A549 (cell line): ENCODE measurements at regions not wholly inside any gene's neighbourhood (a gene's known extent, or its start where the extent isn't known, plus 50 kb on each side); places are given as distances from the start of the nearest gene placed in this dataset.
"Not testable (repeated sequence)": the region's sequence is repeated elsewhere in the genome, so short reads cannot be mapped to it uniquely, and the experiment has no call there.

Source experiments
- ATAC-seq, 2 experiments: fragments of 200-7000 bp in 1 of 2; fragments of >200 bp in 1 of 2; cut with Nextera tagmentation in 1 of 2; cut with Tn5 transposase in 1 of 2; 3 replicates each; pipeline versions ENCODE4 v1.8.0 to v1.9.1; 2018 to 2020; ENCODE audit warnings: mild to moderate bottlenecking in 1 of 2, moderate library complexity in 1 of 2
- CTCF ChIA-PET: fragments of 300-600 bp; sonication (Branson Sonifier 250); formaldehyde crosslinking; extraction: SDS; loops from one replicate; lab custom pipeline; 2021; ENCODE audit warnings: antibody characterized with exemption, inconsistent platforms; lab: Yijun Ruan, JAX
- POLR2A ChIA-PET: fragments of 350-600 bp; formaldehyde crosslinking; extraction: SDS; loops from one replicate; lab custom pipeline; 2021; ENCODE audit warnings: antibody characterized with exemption, inconsistent platforms; lab: Yijun Ruan, JAX
- DNase-seq, 2 experiments: peaks; one replicate each; pipeline versions ENCODE4 v3.0.0 to v3.0.0-alpha.2; 2011 to 2016; ENCODE audit warnings: low read depth in 1 of 2, low spot score in 1 of 2
- FAIRE-seq: peaks from 2 replicates; lab custom pipeline; 2011; peaks lifted over from hg19 to GRCh38; lab: Jason Lieb, UNC
- H3K27ac ChIP-seq, 2 experiments: fragments of >200 bp; sonication (Bioruptor Twin); formaldehyde crosslinking; 3 replicates each; pipeline ENCODE4 v1.5.1; 2016 to 2017
- H3K4me1 ChIP-seq: fragments of >200 bp; sonication (Bioruptor Twin); formaldehyde crosslinking; 3 replicates; pipeline ENCODE4 v1.6.1; 2016
- H3K4me2 ChIP-seq: fragments of >200 bp; sonication (Bioruptor Twin); formaldehyde crosslinking; 3 replicates; pipeline ENCODE4 v1.6.1; 2016
- H3K4me3 ChIP-seq: fragments of >200 bp; sonication (Bioruptor Twin); formaldehyde crosslinking; 3 replicates; pipeline ENCODE4 v1.5.1; 2016
- H3K9me3 ChIP-seq: fragments of >200 bp; sonication (Bioruptor Twin); formaldehyde crosslinking; 3 replicates; pipeline ENCODE4 v1.6.1; 2016
- ATOH8 ChIP-seq: fragments of 250-450 bp; sonication (Bioruptor Pico); IDR thresholded peaks from 2 replicates; pipeline ENCODE4 v1.5.0; 2020; ENCODE audit warnings: low read depth, mild to moderate bottlenecking, moderate library complexity
- CBX2 ChIP-seq: fragments of 200-600 bp; sonication (generic); IDR thresholded peaks from 2 replicates; pipeline ENCODE4 v1.6.1; 2016; ENCODE audit warnings: low read depth, mild to moderate bottlenecking, borderline replicate concordance
- CBX8 ChIP-seq: fragments of 200-600 bp; sonication (generic); IDR thresholded peaks from 2 replicates; pipeline ENCODE4 v1.6.1; 2016
- CEBPB ChIP-seq, 2 experiments: fragments of >200 bp in 1 of 2; sonication (Bioruptor Twin) in 1 of 2; formaldehyde crosslinking in 1 of 2; IDR thresholded peaks; 2 replicates each; pipeline ENCODE4 v1.6.1; 2012 to 2016
- CHD2 ChIP-seq: fragments of 150-350 bp; IDR thresholded peaks from 2 replicates; pipeline ENCODE4 v1.6.1; 2014; ENCODE audit warnings: low read length; ENCODE audit not compliant: partially characterized antibody
- ESRRA ChIP-seq: fragments of 150-350 bp; IDR thresholded peaks from 2 replicates; pipeline ENCODE4 v1.6.1; 2014; ENCODE audit warnings: mild to moderate bottlenecking, low read length, borderline replicate concordance
- FOSB ChIP-seq: fragments of 250-450 bp; sonication (Bioruptor Pico); IDR thresholded peaks from 2 replicates; pipeline ENCODE4 v1.5.0; 2020; ENCODE audit warnings: mild to moderate bottlenecking, moderate library complexity
- GATA3 ChIP-seq: IDR thresholded peaks from 2 replicates; pipeline ENCODE4 v1.6.1; 2012; ENCODE audit warnings: borderline replicate concordance
- HEYL ChIP-seq: fragments of 250-450 bp; sonication (Bioruptor Pico); IDR thresholded peaks from 2 replicates; pipeline ENCODE4 v1.8.0; 2021; ENCODE audit warnings: mild to moderate bottlenecking, moderate library complexity
- HOXA7 ChIP-seq: fragments of 250-450 bp; sonication (Bioruptor Pico); IDR thresholded peaks from 2 replicates; pipeline ENCODE4 v1.5.0; 2020; ENCODE audit warnings: mild to moderate bottlenecking, moderate library complexity
- JUN ChIP-seq, 2 experiments: fragments of >200 bp; sonication (Bioruptor Twin); formaldehyde crosslinking; IDR thresholded peaks; 2 replicates in 1 of 2; 3 replicates in 1 of 2; pipeline ENCODE4 v1.6.1; 2016 to 2017
- MAFK ChIP-seq: fragments of 450-650 bp; IDR thresholded peaks from 2 replicates; pipeline ENCODE4 v1.6.1; 2014; ENCODE audit not compliant: partially characterized antibody
- MAX ChIP-seq: IDR thresholded peaks from 2 replicates; pipeline ENCODE4 v1.6.1; 2012
- NPAS2 ChIP-seq: fragments of 250-450 bp; sonication (Bioruptor Pico); IDR thresholded peaks from 2 replicates; pipeline ENCODE4 v1.8.0; 2022; ENCODE audit warnings: mild to moderate bottlenecking, moderate library complexity, borderline replicate concordance
- PBX3 ChIP-seq: IDR thresholded peaks from 2 replicates; pipeline ENCODE4 v1.6.1; 2012
- PHF8 ChIP-seq: fragments of 200-600 bp; sonication (generic); IDR thresholded peaks from 2 replicates; pipeline ENCODE4 v1.6.1; 2016; ENCODE audit warnings: low read depth, mild to moderate bottlenecking, antibody characterized with exemption, moderate library complexity, borderline replicate concordance
- POLR2A ChIP-seq: IDR thresholded peaks from 2 replicates; pipeline ENCODE4 v1.6.1; 2012; ENCODE audit warnings: mild to moderate bottlenecking, low read length
- RAD21 ChIP-seq, 2 experiments: fragments of >200 bp in 1 of 2; sonication (Bioruptor Twin) in 1 of 2; formaldehyde crosslinking in 1 of 2; IDR thresholded peaks in 1 of 2; conservative IDR thresholded peaks in 1 of 2; 2 replicates in 1 of 2; 3 replicates in 1 of 2; pipeline ENCODE4 v1.6.1; 2012 to 2018; ENCODE audit warnings: inconsistent platforms in 1 of 2
- RARB ChIP-seq: fragments of 250-450 bp; sonication (Bioruptor Pico); IDR thresholded peaks from 2 replicates; pipeline ENCODE4 v1.8.0; 2021; ENCODE audit warnings: mild to moderate bottlenecking, moderate library complexity
- REST ChIP-seq: fragments of 200-600 bp; sonication (generic); IDR thresholded peaks from 2 replicates; pipeline ENCODE4 v1.6.1; 2016; ENCODE audit warnings: antibody characterized with exemption, mild to moderate bottlenecking, moderate library complexity
- SMC3 ChIP-seq: fragments of >200 bp; sonication (Bioruptor Twin); formaldehyde crosslinking; IDR thresholded peaks from 3 replicates; pipeline ENCODE4 v1.6.1; 2018; ENCODE audit warnings: inconsistent platforms
- SREBF2 ChIP-seq: fragments of 450-650 bp; IDR thresholded peaks from 2 replicates; pipeline ENCODE4 v1.6.1; 2014; ENCODE audit warnings: mild to moderate bottlenecking, moderate library complexity
- TP53 ChIP-seq: fragments of 250-450 bp; sonication (Bioruptor Pico); IDR thresholded peaks from 2 replicates; pipeline ENCODE4 v1.5.0; 2021; ENCODE audit warnings: mild to moderate bottlenecking, moderate library complexity
- ZFP36 ChIP-seq: fragments of 450-650 bp; IDR thresholded peaks from 2 replicates; pipeline ENCODE4 v1.6.1; 2014; ENCODE audit warnings: borderline replicate concordance; ENCODE audit not compliant: partially characterized antibody
- ZSCAN20 ChIP-seq: fragments of 250-450 bp; sonication (Bioruptor Pico); IDR thresholded peaks from 2 replicates; pipeline ENCODE4 v1.8.0; 2022; ENCODE audit warnings: mild to moderate bottlenecking, moderate library complexity
- WGBS: methylation state at CpG from one replicate; pipeline ENCODE4 v1.1.6; 2017; ENCODE audit errors: missing lambda C conversion rate; 5-methylcytosine and 5-hydroxymethylcytosine counted together

- no peak overlapping the region for H3K4me3 ChIP-seq
- FAIRE-seq: no peak
- POLR2A ChIA-PET: no interaction called here
- WGBS: 7% methylated on average over 1 of the region's 1 CpG
- peak; percentile 22 for TF ChIP-seq MAFK
- TF ChIP-seq POLR2A: no peak
- CTCF ChIA-PET: no interaction called here
- no peak for ATAC-seq
- H3K4me2 ChIP-seq: no peak overlapping the region
- H3K9me3 ChIP-seq: no peaks in the 10 kb centered on the region
- no peaks in the 10 kb centered on the region for H3K4me1 ChIP-seq
- no peak for DNase-seq
- no peak overlapping the region for H3K27ac ChIP-seq
These were observed 67.7 kb upstream of the ROPN1 start for GRCh38 chr3:124059580-124059979.

GRCh38 chr3:124063197-124063909 lies 71.4 kb upstream of the ROPN1 start:
- ATAC-seq (no peak), DNase-seq (no peak), FAIRE-seq (no peak)
- TF ChIP-seq GATA3 (no peak), POLR2A (no peak), ATOH8 (CRISPR knock-in tag) (no peak), HEYL (no peak), SMC3 (no peak), PHF8 (no peak), TP53 (no peak), CEBPB (IDR thresholded peaks at IDR 0.05) (no peak), RARB (CRISPR knock-in tag) (no peak)
- H3K4me3 ChIP-seq: no peak overlapping the region
- POLR2A ChIA-PET: no interaction called here
- no peak overlapping the region for H3K27ac ChIP-seq
- WGBS: 25% methylated on average over 9 of the region's 9 CpGs
- H3K4me1 ChIP-seq: no peaks in the 10 kb centered on the region
- CTCF ChIA-PET: interaction anchor here (1.1 to 2.5 kb wide), 2 partner anchors 11 to 24 kb away, joined by 3 to 7 read pairs; no protein-coding TSS in a partner anchor
- H3K9me3 ChIP-seq: no peaks in the 10 kb centered on the region
- H3K4me2 ChIP-seq: no peak overlapping the region

- Histone ChIP-seq H3K4me1 (no peaks in the 10 kb centered on the region), H3K27ac (no peak overlapping the region), H3K4me2 (no peak overlapping the region), H3K9me3 (no peaks in the 10 kb centered on the region), H3K4me3 (no peak overlapping the region)
- ChIA-PET POLR2A (no interaction called here), CTCF (interaction anchor here (0.6 kb wide), 1 partner anchor 17 kb away, joined by 3 read pairs; no protein-coding TSS in a partner anchor)
- FAIRE-seq (no peak), DNase-seq (no peak), ATAC-seq (no peak)
- TF ChIP-seq JUN (IDR thresholded peaks at IDR 0.05) (no peak), CHD2 (no peak), CEBPB (IDR thresholded peaks at IDR 0.05) (no peak), FOSB (CRISPR knock-in tag) (no peak), NPAS2 (CRISPR knock-in tag) (no peak), ESRRA (no peak), GATA3 (no peak), PBX3 (no peak), REST (no peak), RAD21 (conservative IDR thresholded peaks at IDR 0.05 in 1 of 2, IDR thresholded peaks at IDR 0.05 in 1 of 2) (no peak), ZSCAN20 (CRISPR knock-in tag) (no peak), TP53 (no peak), SREBF2 (no peak), ZFP36 (no peak), CBX2 (no peak), MAX (no peak), CBX8 (no peak), HOXA7 (no peak)
- WGBS: 9% methylated on average over 1 of the region's 1 CpG
These were observed 72.1 kb upstream of the ROPN1 start for GRCh38 chr3:124064050-124064449.

GRCh38 chr3:124066543-124066942 lies 74.6 kb upstream of the ROPN1 start:
- POLR2A ChIA-PET, ATAC-seq, H3K4me3 ChIP-seq, H3K4me2 ChIP-seq, H3K27ac ChIP-seq, DNase-seq, H3K9me3 ChIP-seq, H3K4me1 ChIP-seq: not testable (repeated sequence)
- CTCF ChIA-PET: interaction anchor here (1.4 kb wide), 1 partner anchor 11 kb away, joined by 3 read pairs; no protein-coding TSS in a partner anchor
- WGBS: 45% methylated on average over 3 of the region's 3 CpGs
- peak; percentile 28 for FAIRE-seq
